Fibroblast of skin of right quadriceps (primary cell): ENCODE measurements at regions not wholly inside any gene's neighbourhood (a gene's known extent, or its start where the extent isn't known, plus 50 kb on each side); places are given as distances from the start of the nearest gene placed in this dataset.

ENCODE experiments used
- DNase-seq: peaks from one replicate; pipeline ENCODE4 v3.0.0-alpha.2; 2013

DNA sequence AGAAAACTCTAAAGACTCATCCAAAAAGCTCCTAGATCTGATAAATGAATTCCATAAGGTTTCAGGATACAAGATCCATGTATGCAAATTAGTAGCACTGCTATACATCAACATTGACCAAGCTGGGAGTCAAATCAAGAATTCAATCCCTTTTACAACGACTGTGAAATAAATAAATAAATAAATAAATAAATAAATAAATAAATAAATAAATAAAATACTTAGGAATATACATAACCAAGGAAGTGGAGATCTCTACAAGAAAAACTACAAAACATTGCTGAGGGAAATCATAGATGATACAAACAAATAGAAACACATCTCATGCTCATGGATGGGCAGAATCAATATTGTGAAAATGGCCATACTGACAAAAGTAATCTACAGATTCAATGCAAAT lies 132.0 kb upstream of the NRSN1 start:
- DNase-seq = no peak

DNA sequence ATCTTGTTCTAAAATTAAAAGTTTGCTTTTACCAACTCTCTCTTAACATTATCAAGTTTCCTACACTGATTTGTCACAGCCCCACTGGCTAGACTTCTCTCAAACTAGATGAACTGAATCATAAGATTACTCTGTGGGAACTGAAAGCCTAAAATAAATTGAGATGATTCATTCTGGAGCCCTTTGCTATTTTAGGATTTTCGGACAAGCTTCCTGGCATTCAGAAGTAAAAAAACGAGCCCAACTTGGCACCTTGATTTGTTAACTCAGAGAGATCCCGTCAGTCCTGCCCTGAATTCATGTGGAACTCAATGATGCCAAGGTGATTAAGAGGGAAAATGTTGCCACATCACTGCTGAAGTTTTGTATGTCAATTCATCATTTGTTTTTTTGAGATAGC lies 122.0 kb upstream of the NRSN1 start:
- peak; percentile 39 for DNase-seq

- no peak for DNase-seq
Measured at GRCh38 chr6:24004659-24005058, 121.4 kb upstream of the NRSN1 start.

GRCh38 chr6:24006254-24006653 lies 119.8 kb upstream of the NRSN1 start:
- no peak for DNase-seq

DNA sequence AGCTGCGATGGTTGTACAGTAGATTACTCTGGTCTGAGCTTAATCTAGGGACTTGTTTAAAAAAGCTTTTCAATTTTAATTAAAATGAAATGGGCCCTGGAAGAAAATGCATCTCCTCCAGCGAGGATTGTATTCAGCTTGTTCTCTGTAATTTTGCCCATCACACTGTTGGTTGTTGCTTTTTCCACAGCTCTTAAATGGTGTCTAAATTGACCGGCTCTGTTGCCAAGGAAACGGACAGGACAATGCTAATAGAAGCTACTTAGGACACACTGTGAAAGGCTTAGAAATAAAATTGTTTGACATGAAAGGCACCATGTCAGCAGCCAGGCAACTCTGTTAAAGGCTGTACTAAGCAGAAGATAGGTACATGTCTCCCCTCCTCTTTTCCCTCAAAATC lies 116.7 kb upstream of the NRSN1 start:
- no peak for DNase-seq

DNA sequence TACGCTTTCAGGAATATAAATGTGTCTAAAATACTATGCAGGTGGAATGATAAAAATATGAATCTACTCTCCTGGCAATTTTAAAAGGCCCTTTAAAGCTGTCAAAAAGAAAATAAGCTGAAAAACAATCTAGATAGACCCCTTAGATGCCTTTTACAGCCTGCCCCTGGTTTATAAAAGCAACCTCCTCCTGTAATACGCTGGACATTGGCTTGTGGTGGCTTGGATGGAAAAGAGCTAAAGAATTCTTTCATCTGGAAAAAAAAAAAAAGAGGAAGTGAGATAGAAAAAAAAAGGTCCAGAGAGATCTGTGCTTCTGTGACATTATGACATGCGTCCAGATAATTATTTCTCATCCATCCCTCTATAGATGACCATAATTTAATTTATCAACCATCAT lies 115.9 kb upstream of the NRSN1 start:
- DNase-seq = no peak

DNA sequence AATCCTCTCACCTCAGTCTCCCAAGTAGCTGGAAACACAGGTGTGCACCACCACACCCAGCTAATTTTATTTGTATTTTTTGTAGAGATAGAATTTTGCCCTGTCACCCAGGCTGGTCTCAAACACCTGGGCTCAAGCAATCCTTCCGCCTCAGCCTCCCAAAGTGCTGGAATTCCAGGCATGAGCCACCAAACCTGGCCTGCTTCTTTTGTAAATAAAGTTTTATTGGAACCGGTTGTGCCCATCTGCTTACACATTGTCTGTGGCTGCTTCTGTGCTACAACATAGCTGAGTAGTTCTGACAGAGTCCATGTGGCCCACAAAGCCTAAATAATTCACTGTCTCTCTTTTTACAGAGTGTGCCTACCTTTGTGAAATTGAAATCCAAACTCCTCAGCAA lies 109.7 kb upstream of the NRSN1 start:
- no peak for DNase-seq

GRCh38 chr6:24016857-24017256 lies 109.2 kb upstream of the NRSN1 start:
- no peak for DNase-seq

DNA sequence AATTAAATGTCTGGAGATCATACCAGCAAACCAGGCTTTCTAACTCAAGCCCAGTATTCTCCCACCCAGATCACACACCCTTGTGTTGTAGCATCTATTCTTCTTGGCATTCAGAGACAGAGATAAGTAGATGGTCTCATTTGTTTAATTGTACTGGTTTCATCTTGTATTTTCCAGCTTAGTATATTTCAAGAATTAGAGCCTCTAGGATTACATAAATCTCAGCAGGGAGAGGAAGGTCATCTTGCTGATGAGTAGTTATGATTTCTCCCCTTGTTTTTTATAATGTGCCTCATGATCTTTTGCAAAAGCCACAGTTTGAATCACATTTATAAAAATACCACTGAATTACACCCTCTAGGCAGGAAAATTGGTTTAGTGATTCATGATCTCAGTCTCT lies 106.6 kb upstream of the NRSN1 start:
- no peak for DNase-seq

GRCh38 chr6:24019830-24020229 lies 106.2 kb upstream of the NRSN1 start:
- DNase-seq = no peak

GRCh38 chr6:24026050-24026449 lies 100.0 kb upstream of the NRSN1 start:
- DNase-seq = no peak

GRCh38 chr6:24031496-24031895 lies 94.5 kb upstream of the NRSN1 start:
- no peak for DNase-seq

DNA sequence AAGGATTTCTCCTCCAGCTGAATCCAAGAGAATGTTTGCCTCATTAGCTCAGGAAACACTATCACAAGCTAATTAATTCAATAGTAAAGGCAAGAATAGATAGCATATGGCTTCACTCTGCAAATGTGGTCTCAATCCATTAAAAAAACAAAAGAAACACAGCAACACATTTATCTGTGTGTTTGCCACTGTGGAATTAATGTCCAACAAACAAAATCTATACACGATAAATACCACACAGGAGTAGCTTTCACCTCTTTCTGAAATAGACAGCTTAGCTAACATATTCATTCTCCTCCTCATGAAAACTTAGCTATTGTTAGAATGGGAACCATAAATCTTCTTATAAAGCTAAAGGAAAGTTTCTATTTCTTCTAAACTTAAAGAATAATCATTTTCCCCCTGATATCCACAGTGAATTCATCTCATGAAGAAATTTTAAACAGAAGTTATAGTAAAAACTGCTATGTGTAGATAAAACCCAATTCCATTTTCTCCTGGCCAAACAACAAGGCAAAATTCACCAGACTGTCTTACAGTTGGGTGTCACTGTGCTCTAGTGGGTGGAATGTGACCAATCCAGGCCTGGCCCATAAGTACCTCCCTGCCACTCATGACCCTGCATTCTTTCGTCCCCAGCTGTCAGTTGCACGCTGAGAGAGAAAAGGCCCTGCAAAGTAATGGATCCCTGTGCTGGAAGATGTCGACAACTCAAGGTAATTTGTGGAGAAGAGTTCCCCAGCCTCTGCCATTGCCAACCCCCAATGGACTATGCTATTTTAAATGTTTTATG lies 92.9 kb upstream of the NRSN1 start:
- no peak for DNase-seq

GRCh38 chr6:24043848-24044247 lies 82.2 kb upstream of the NRSN1 start:
- DNase-seq = no peak

GRCh38 chr6:24051942-24052589 lies 73.9 kb upstream of the NRSN1 start:
- no peak for DNase-seq

- DNase-seq = no peak
Measured at GRCh38 chr6:24052590-24052961, 73.4 kb upstream of the NRSN1 start.

DNA sequence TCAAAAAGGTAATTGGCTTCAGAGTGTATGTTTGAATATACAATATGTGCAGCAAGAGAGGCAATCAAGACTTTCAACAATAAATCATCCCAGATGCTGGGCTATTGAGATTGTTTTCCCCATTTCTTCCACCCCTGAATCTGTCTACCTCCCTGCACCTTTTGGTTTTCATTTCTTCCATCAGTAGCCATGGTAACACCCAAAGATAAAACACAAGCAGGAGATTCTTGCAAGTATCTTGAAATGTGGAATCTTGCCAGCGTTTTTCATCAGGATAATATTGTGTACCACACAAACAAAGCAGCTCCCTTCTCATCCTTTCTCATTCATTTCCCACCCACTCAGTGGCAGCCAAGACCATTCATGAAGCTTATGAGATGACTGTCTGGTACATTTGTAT lies 73.0 kb upstream of the NRSN1 start:
- DNase-seq = no peak

GRCh38 chr6:24054388-24054787 lies 71.6 kb upstream of the NRSN1 start:
- DNase-seq = no peak

DNA sequence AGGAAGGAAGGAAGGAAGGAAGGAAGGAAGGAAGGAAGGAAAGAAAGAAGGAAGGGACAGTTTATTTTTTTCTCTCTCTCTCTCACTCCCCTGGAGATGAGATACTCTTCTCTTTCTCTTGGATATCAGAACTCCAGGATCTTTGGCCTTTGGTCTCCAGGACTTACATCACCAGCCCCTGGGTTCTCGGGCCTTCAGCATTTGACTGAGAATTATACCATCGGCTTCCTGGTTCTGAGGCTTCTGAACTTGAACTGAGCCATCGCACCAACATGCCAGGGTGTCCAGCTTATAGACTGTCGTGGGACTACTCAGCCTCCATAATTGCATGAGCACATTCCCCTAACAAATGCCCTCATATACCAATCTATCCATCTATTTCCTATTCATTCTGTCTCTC lies 69.4 kb upstream of the NRSN1 start:
- no peak for DNase-seq

DNA sequence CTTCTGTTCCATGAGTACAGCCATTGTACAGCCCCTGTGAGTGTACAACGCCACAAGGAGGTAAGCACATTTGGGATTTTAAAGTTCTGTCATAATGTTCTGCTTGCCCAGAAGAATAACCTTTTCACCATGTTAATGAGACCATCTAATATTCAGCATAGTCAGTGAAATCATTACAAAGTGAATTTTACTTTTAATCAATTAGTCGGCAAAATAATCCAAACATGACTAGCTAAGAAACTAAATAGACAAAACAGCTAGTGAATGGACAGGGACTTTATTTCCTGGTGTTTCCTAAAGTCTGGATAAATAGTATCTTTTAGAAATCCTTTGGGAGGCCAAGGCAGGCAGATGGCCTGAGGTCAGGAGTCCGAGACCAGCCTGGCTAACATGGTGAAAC lies 69.0 kb upstream of the NRSN1 start:
- DNase-seq = no peak

DNA sequence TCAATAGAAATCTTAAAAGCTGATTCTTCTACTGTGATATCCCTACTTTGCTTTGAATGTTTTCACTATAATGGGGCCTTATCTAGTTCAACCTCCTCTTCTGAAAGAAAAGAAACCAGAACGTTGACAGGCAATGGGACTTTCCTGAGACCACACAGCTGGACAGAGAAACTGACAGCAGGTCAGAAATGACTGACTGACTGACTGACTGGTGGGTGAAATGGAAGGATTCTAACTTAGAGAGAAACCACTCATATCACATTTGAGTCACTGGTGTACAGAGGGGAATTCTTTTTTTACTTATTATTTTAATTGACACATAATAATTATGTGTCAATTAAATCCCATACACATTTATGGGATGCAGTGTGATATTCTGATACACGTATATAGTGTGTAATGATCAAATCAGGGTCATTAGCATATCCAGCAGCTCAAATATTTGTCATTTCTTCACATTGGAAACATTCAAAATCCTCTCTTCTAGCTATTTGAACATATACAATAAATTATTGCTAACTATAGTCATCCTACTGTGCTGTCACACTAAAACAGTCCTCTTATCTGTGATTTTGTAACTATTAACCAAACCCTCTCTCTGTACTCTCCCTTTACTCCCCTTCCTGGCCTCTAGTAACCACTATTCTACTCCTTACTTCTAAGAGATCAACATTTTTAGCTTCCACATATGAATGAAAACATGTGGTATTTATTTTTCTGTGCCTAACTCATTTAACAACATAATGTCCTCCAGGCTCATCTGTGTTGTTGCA lies 64.8 kb upstream of the NRSN1 start:
- no peak for DNase-seq

- DNase-seq = no peak
Measured at GRCh38 chr6:24064106-24064505, 61.9 kb upstream of the NRSN1 start.

GRCh38 chr6:24064832-24065231 lies 61.2 kb upstream of the NRSN1 start:
- no peak for DNase-seq

- DNase-seq = no peak
Measured at GRCh38 chr6:24069526-24069925, 56.5 kb upstream of the NRSN1 start.
